Tibial nerve (tissue), 4 donors: ENCODE measurements at regions not wholly inside any gene's neighbourhood (a gene's known extent, or its start where the extent isn't known, plus 50 kb on each side); places are given as distances from the start of the nearest gene placed in this dataset.

ENCODE experiments used
- EP300 ChIP-seq, 2 donors: sonication (generic); formaldehyde crosslinking; IDR thresholded peaks; one replicate each; pipeline ENCODE4 v1.6.1; 2017; ENCODE audit warnings: antibody characterized with exemption in 2 of 2, mild to moderate bottlenecking in 1 of 2
- POLR2A ChIP-seq, 2 donors: fragments of 450-650 bp; IDR thresholded peaks; one replicate each; pipeline ENCODE4 v1.6.1; 2017; ENCODE audit warnings: antibody characterized with exemption in 2 of 2, mild to moderate bottlenecking in 2 of 2, moderate library complexity in 2 of 2
- TF ChIP-seq, protein P1 (sequence below), 5 experiments: fragments of 200-600 bp in 3 of 5; fragments of 450-650 bp in 2 of 5; sonication (generic) in 3 of 5; IDR thresholded peaks; one replicate each; pipeline ENCODE4 v1.5.1; 2016 to 2019; ENCODE audit warnings: antibody characterized with exemption in 5 of 5, mild to moderate bottlenecking in 3 of 5, moderate library complexity in 2 of 5

DNA sequence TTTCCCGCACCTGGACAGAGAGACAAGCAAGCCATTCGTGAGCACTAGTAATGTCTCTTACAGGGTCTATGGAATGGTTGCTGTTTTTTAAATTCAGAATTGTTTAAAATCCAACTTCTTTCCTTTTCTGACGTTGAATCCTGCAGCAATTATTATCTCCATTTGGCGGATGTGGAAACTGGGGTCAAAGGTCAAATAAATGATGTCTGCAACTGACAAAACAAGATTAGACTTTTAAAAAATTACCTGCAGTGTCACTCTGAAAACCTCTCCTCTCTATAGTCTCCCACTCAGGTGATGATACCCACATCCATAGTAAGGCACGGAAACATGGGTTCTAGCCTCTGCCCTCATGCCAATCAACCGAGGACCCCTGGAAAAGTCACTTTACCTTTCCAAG, 142.7 kb upstream of the SMIM23 start:
- TF ChIP-seq, protein P1, sequence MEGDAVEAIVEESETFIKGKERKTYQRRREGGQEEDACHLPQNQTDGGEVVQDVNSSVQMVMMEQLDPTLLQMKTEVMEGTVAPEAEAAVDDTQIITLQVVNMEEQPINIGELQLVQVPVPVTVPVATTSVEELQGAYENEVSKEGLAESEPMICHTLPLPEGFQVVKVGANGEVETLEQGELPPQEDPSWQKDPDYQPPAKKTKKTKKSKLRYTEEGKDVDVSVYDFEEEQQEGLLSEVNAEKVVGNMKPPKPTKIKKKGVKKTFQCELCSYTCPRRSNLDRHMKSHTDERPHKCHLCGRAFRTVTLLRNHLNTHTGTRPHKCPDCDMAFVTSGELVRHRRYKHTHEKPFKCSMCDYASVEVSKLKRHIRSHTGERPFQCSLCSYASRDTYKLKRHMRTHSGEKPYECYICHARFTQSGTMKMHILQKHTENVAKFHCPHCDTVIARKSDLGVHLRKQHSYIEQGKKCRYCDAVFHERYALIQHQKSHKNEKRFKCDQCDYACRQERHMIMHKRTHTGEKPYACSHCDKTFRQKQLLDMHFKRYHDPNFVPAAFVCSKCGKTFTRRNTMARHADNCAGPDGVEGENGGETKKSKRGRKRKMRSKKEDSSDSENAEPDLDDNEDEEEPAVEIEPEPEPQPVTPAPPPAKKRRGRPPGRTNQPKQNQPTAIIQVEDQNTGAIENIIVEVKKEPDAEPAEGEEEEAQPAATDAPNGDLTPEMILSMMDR (IDR thresholded peaks at IDR 0.05), result no peak
- TF ChIP-seq POLR2A (IDR thresholded peaks at IDR 0.05) (no peak), EP300 (IDR thresholded peaks at IDR 0.05) (no peak)
